Activated T-cell treated with anti-CD3 and anti-CD28 coated beads, Interleukin-2, amount 50 U/mL, for 72 hours (primary cell): ENCODE measurements at regions not wholly inside any gene's neighbourhood (a gene's known extent, or its start where the extent isn't known, plus 50 kb on each side); places are given as distances from the start of the nearest gene placed in this dataset.

Experiments
- ATAC-seq, 2 donors: fragments of 150-1000 bp; cut with Tn5 transposase; replicated peaks in 1 of 2; 2 replicates each; pipeline ENCODE4 v1.10.0; 2021; ENCODE audit warnings: moderate library complexity in 2 of 2, mild to moderate bottlenecking in 1 of 2
- DNase-seq, 2 donors: peaks; one replicate each; pipeline ENCODE4 v3.0.0; 2021 to 2022; ENCODE audit warnings: mixed read lengths in 1 of 2
- H3K27ac Mint-ChIP-seq: one replicate; pipeline ENCODE4 v1.8.0; 2022; ENCODE audit warnings: mild to moderate bottlenecking, moderate library complexity, mixed read lengths
- H3K27me3 Mint-ChIP-seq: one replicate; pipeline ENCODE4 v1.8.0; 2022; ENCODE audit warnings: low read depth, mixed read lengths
- H3K36me3 Mint-ChIP-seq, 2 donors: one replicate each; pipeline ENCODE4 v1.8.0; 2022; ENCODE audit warnings: mixed read lengths in 2 of 2, mild to moderate bottlenecking in 1 of 2; ENCODE audit not compliant: insufficient read depth in 2 of 2
- H3K4me1 Mint-ChIP-seq: one replicate; pipeline ENCODE4 v1.8.0; 2022; ENCODE audit warnings: low read depth, mixed read lengths
- H3K4me3 Mint-ChIP-seq, 2 donors: one replicate each; pipeline ENCODE4 v1.8.0; 2022; ENCODE audit warnings: mild to moderate bottlenecking in 2 of 2, mixed read lengths in 2 of 2, moderate library complexity in 2 of 2
- H3K9me3 Mint-ChIP-seq, 2 donors: one replicate each; pipeline ENCODE4 v1.8.0; 2022; ENCODE audit warnings: mixed read lengths in 2 of 2

GRCh38 chr9:71632776-71633175 lies 135.5 kb downstream of the CEMIP2 start:
- no peaks in the 10 kb centered on the region for H3K4me1 Mint-ChIP-seq
- no peaks in the 10 kb centered on the region for H3K36me3 Mint-ChIP-seq
- DNase-seq, result no peak
- H3K27me3 Mint-ChIP-seq, result no peaks in the 10 kb centered on the region
- H3K9me3 Mint-ChIP-seq, result peaks cover 0 to 2% of the 10 kb centered on the region in 2 donors
- no peak for ATAC-seq
- H3K4me3 Mint-ChIP-seq, result no peak overlapping the region
- H3K27ac Mint-ChIP-seq, result no peak overlapping the region

GRCh38 chr9:71630377-71630995 lies 137.8 kb downstream of the CEMIP2 start:
- no peak for DNase-seq
- H3K36me3 Mint-ChIP-seq, result no peaks in the 10 kb centered on the region

GRCh38 chr9:71629578-71630215 lies 138.6 kb downstream of the CEMIP2 start:
- H3K27me3 Mint-ChIP-seq, result no peaks in the 10 kb centered on the region
- no peaks in the 10 kb centered on the region for H3K36me3 Mint-ChIP-seq
- H3K27ac Mint-ChIP-seq, result no peak overlapping the region
- no peak overlapping the region for H3K4me3 Mint-ChIP-seq
- H3K4me1 Mint-ChIP-seq, result no peaks in the 10 kb centered on the region
- DNase-seq (no peak), ATAC-seq (no peak)
- H3K9me3 Mint-ChIP-seq, result peaks cover 0 to 2% of the 10 kb centered on the region in 2 donors

More at GRCh38 chr9:71630377-71630995, 137.8 kb downstream of the CEMIP2 start:
- Mint-ChIP-seq H3K4me3 (no peak overlapping the region), H3K27me3 (no peaks in the 10 kb centered on the region), H3K4me1 (no peaks in the 10 kb centered on the region), H3K27ac (no peak overlapping the region), H3K9me3 (peaks cover 0 to 2% of the 10 kb centered on the region in 2 donors)
- no peak for ATAC-seq

GRCh38 chr9:71628247-71628646 lies 140.1 kb downstream of the CEMIP2 start:
- Mint-ChIP-seq H3K27ac (no peak overlapping the region), H3K36me3 (no peaks in the 10 kb centered on the region), H3K27me3 (no peaks in the 10 kb centered on the region), H3K4me3 (no peak overlapping the region), H3K4me1 (no peaks in the 10 kb centered on the region), H3K9me3 (peaks cover 0 to 2% of the 10 kb centered on the region in 2 donors)
- DNase-seq (no peak), ATAC-seq (no peak)

- Mint-ChIP-seq H3K27me3 (no peaks in the 10 kb centered on the region), H3K4me3 (no peak overlapping the region), H3K27ac (no peak overlapping the region), H3K9me3 (peaks cover 0 to 2% of the 10 kb centered on the region in 2 donors), H3K4me1 (no peaks in the 10 kb centered on the region), H3K36me3 (no peaks in the 10 kb centered on the region)
- DNase-seq (no peak), ATAC-seq (no peak)
Measured at GRCh38 chr9:71627537-71627936, 140.8 kb downstream of the CEMIP2 start.

GRCh38 chr9:71626395-71626794 lies 141.9 kb downstream of the CEMIP2 start:
- H3K27ac Mint-ChIP-seq, result no peak overlapping the region
- ATAC-seq (no peak), DNase-seq (no peak)
- no peaks in the 10 kb centered on the region for H3K9me3 Mint-ChIP-seq
- H3K4me3 Mint-ChIP-seq, result no peak overlapping the region
- H3K4me1 Mint-ChIP-seq, result no peaks in the 10 kb centered on the region
- H3K36me3 Mint-ChIP-seq, result no peaks in the 10 kb centered on the region
- H3K27me3 Mint-ChIP-seq, result peaks cover 6% of the 10 kb centered on the region

GRCh38 chr9:71624728-71625127 lies 143.6 kb downstream of the CEMIP2 start:
- no peaks in the 10 kb centered on the region for H3K9me3 Mint-ChIP-seq
- H3K27me3 Mint-ChIP-seq, result peaks cover 6% of the 10 kb centered on the region
- ATAC-seq (no peak), DNase-seq (no peak)
- no peak overlapping the region for H3K27ac Mint-ChIP-seq
- H3K4me3 Mint-ChIP-seq, result no peak overlapping the region
- H3K4me1 Mint-ChIP-seq, result no peaks in the 10 kb centered on the region
- H3K36me3 Mint-ChIP-seq, result no peaks in the 10 kb centered on the region

- Mint-ChIP-seq H3K36me3 (no peaks in the 10 kb centered on the region), H3K4me1 (no peaks in the 10 kb centered on the region), H3K27me3 (peaks cover 6% of the 10 kb centered on the region), H3K27ac (no peak overlapping the region), H3K9me3 (peaks cover 2 to 5% of the 10 kb centered on the region in 2 donors), H3K4me3 (no peak overlapping the region)
- DNase-seq (no peak), ATAC-seq (no peak)
Measured at GRCh38 chr9:71620746-71621145, 147.6 kb downstream of the CEMIP2 start.

- H3K27me3 Mint-ChIP-seq, result peaks cover 6% of the 10 kb centered on the region
- H3K36me3 Mint-ChIP-seq, result no peaks in the 10 kb centered on the region
- no peaks in the 10 kb centered on the region for H3K4me1 Mint-ChIP-seq
- peaks cover 2 to 5% of the 10 kb centered on the region in 2 donors for H3K9me3 Mint-ChIP-seq
- ATAC-seq (no peak), DNase-seq (no peak)
- no peak overlapping the region for H3K27ac Mint-ChIP-seq
- no peak overlapping the region for H3K4me3 Mint-ChIP-seq
Measured at GRCh38 chr9:71620331-71620730, 148.0 kb downstream of the CEMIP2 start.

GRCh38 chr9:71619926-71620325 lies 148.4 kb downstream of the CEMIP2 start:
- H3K4me3 Mint-ChIP-seq, result no peak overlapping the region
- peaks cover 6% of the 10 kb centered on the region for H3K27me3 Mint-ChIP-seq
- no peak for ATAC-seq
- no peaks in the 10 kb centered on the region for H3K36me3 Mint-ChIP-seq
- H3K9me3 Mint-ChIP-seq, result peaks cover 2 to 5% of the 10 kb centered on the region in 2 donors
- no peak for DNase-seq
- no peak overlapping the region for H3K27ac Mint-ChIP-seq
- no peaks in the 10 kb centered on the region for H3K4me1 Mint-ChIP-seq

- ATAC-seq (no peak), DNase-seq (no peak)
- H3K27me3 Mint-ChIP-seq, result no peaks in the 10 kb centered on the region
- peaks cover 2 to 5% of the 10 kb centered on the region in 2 donors for H3K9me3 Mint-ChIP-seq
- no peak overlapping the region for H3K27ac Mint-ChIP-seq
- no peaks in the 10 kb centered on the region for H3K36me3 Mint-ChIP-seq
- H3K4me3 Mint-ChIP-seq, result no peak overlapping the region
- H3K4me1 Mint-ChIP-seq, result no peaks in the 10 kb centered on the region
Measured at GRCh38 chr9:71614409-71615010, 153.8 kb downstream of the CEMIP2 start.

- no peak for ATAC-seq
- Mint-ChIP-seq H3K27ac (no peak overlapping the region), H3K27me3 (no peaks in the 10 kb centered on the region), H3K9me3 (peaks cover 2 to 3% of the 10 kb centered on the region in 2 donors), H3K36me3 (no peaks in the 10 kb centered on the region), H3K4me3 (no peak overlapping the region), H3K4me1 (no peaks in the 10 kb centered on the region)
- DNase-seq, result no peak
Measured at GRCh38 chr9:71612889-71613288, 155.4 kb downstream of the CEMIP2 start.

GRCh38 chr9:71609448-71609830 lies 158.9 kb downstream of the CEMIP2 start:
- Mint-ChIP-seq H3K36me3 (no peaks in the 10 kb centered on the region), H3K4me1 (no peaks in the 10 kb centered on the region), H3K4me3 (no peak overlapping the region), H3K27me3 (no peaks in the 10 kb centered on the region), H3K27ac (no peak overlapping the region), H3K9me3 (no peaks in the 10 kb centered on the region)
- no peak for DNase-seq
- ATAC-seq, result no peak
